ENCODE measurements at regions not wholly inside any gene's neighbourhood (a gene's known extent, or its start where the extent isn't known, plus 50 kb on each side); places are given as distances from the start of the nearest gene placed in this dataset.

DNA sequence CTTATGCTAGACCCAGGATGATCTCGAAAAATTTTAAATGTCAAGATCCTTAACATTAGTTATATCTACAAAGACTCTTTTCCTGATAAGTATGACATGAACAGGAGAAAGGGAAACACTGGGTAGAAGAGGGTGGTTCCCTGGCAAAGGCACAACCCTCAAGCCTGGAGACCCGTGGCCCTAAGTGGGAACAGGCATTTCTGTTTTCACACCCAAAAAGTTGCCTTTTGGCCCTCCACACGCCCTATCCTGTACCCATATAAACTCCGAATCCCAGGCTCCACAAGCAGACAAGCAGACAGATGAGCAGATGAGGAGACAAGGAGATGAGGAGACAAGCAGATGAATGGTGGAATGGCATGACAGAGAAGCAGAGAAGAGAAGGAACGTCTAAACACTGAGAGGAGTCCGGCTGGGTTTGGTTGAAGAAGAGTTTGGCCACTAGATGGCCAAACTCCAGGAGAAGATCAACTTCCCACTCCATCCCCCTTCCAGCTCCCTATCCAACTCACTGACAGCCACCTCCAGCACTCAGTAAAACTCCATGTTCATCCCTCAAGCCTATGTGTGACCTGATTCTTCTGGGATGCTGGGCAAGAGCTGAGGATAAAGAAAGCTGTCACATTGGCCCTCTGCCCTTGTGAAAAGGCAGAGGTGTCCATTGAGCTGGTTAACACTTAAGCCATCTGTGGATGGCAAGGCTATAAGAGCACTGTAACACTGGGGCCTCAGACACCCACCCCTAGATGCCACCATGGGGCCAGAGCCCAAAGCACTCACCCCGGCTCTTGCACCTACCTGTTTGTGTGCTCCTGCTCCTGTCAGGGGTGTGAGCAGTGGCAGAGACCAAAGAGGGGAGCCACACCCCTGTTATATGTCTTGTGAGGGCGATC lies 139.6 kb upstream of the FAM20A start:
- DNase-seq (ENCODE audit: low spot score), result no peak

DNA sequence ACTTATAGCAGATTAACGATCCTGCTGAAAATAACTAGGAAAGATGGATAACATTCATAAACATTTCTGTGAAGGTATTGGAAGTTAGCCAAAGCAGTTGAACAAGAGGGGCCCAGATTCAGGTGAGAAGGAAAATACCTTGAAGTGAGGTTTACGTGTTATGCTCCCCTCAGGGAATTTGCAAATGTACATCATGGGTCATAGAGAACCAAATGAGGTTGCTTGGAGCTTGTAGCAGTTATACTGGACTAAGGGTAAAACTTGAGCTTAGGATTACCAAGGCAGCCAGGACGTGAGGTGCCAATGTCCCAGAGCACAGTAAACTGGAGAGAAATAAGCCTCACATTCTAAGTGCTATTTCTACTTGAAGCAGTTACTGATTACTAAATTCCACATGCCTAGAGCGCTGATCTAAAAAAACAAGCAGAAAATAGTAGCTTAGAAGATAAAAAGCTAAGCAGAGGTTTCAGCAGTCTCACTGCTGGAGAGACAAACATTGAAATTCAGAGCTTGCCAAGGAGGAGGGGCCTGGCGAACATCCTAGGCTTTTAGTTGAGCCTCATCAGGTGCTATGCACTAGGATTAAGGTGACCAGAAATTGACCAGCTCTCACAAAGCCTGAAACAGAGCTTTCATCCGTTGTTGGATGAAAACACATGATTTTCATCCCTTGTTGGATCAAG lies 136.7 kb upstream of the FAM20A start:
- DNase-seq (ENCODE audit: low spot score), result no peak

DNA sequence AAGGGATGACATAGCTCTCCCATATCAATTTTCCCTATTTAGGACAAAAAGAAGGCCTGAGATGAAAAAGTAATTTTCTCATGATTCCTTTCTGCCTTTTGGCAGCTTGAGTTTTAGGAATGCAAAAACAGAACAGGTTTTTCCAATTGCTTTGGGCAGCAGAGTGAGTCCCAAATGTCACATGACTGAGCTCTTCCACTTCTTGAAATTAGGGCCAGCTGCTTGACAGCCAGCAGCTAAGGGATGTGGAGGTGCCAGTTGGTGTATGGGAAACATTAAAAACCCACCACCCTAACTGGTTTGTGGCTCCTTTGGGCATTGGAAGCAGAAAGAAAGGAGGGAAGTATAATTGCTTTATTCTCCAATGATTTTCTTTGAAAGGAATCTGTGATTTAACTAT lies 133.8 kb upstream of the FAM20A start:
- DNase-seq (ENCODE audit: low spot score), result no peak

- DNase-seq (ENCODE audit: low spot score), result no peak
Measured at GRCh38 chr17:68734187-68734900, 133.2 kb upstream of the FAM20A start.

DNA sequence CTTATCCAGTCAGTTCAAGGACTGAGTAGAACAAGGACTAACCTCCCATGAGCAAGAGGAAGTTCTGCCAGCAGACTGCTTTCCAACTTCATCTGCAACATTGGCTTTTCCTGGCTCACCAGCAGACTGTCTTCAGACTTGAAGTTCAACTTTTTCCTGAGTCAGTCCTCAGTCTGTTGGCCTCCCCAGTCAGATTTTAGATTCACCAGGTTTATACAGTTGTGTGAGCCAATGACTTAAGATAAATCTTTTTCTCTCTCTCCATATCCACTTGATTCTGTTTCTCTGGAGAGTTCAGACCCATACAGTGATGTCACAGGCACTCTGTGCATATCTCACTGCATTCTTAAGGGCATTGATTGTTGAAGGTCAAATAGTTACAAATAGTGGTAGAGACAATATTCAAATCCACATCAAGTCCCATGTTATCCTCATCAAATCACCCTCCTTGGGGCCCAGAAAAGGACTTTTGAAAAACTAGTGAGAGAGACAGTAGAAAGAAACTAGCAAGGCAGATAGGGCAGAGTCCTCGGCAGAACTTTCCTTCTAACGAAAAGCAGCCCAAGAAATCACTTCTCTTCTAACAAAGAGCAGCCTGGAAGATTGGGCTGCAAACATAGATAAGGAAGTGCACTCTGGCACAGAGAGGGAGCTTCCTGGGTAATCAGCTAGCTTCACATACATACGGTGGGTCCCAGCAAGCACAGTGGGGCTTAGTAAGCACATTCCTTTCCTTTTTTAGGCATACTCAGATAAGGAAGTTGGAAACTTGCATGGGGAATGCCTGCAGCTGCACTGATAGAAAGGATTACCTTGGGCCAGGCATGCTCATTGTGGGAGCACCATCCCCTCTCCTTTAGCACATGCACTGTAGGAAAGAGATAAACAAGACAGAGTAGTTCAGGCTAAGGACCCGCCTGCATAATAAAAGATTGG lies 132.3 kb upstream of the FAM20A start:
- no peak for DNase-seq (ENCODE audit: low spot score)

DNA sequence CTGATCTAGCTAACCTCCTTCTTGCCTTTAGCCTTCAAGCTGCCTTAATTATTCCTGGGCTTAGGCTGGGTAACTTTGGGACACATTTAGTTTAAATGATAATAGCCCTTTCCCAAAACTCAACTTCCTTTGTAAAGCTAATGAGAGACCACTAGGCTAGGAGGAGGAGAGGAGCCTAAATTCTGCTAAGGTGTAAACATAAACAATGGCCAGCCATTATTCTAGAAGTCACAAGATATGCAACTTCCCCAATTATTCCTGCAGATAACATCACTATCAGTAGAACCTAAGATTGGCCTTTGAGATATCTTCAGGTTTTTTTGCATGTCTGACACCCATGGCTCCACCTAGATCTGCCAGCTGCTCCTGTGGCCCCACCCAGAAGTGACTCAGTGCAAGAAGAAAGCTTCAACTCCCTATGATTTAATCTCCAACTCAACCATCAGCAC lies 131.2 kb upstream of the FAM20A start:
- DNase-seq (ENCODE audit: low spot score), result no peak

DNA sequence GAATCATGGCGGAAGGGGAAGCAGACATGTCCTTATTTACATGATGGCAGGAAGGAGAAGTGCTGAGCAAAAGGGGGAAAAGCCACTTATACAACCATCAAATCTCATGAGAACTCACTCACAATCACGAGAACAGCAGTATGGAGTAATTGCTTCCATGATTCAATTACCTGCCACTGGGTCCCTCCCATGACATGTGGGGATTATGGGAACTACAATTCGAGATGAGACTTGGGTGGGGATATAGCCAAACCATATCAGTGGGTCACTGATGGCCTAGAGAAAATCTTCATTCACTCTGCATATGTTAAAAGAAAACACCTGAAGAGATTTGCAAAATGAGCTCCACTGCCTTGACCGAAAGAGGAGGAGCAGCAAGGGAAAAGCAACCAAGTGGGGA lies 130.3 kb upstream of the FAM20A start:
- no peak for DNase-seq (ENCODE audit: low spot score)

DNA sequence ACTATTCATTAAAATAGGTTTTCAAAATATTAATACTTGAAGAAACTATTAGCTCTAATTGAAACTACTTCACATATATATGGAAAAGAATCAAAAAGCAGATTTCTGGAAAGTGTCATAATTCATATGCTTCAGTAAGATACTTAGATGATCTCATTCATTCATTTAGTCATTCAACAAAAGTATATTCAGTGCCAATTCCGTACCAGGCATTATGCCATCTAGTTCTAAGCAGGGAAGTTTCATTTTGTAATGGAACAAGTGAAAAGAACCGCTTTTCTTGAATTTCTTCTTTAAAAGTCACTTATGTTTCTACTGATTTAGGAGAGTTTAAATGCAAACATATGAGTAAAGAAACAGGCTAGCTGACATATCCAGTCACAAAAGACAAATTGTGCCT lies 118.3 kb upstream of the FAM20A start:
- DNase-seq (ENCODE audit: low spot score), result no peak

DNA sequence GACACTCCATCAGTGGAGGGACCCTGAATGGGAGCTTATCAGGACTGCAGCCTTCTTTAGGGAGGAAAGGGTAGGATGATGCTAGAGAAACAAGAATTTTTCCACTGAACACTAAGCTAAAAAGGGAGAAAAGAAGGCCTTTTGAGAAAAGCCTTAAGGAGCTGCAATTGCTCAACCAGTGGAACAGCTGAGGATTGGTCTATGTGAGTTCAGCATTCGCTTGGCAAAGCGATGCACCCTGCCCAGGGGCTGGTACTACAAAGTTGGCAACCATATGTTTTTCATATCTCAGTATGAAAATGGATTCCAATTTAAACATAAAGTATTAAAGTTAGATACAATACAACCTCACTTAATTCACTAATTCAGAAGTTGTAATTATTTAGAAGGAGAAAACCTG lies 117.8 kb upstream of the FAM20A start:
- no peak for DNase-seq (ENCODE audit: low spot score)

- DNase-seq (ENCODE audit: low spot score), result no peak
Measured at GRCh38 chr17:68718465-68718864, 117.3 kb upstream of the FAM20A start.

GRCh38 chr17:68714676-68715075 lies 113.5 kb upstream of the FAM20A start:
- DNase-seq (ENCODE audit: low spot score), result no peak

GRCh38 chr17:68711858-68712257 lies 110.7 kb upstream of the FAM20A start:
- DNase-seq (ENCODE audit: low spot score), result no peak

DNA sequence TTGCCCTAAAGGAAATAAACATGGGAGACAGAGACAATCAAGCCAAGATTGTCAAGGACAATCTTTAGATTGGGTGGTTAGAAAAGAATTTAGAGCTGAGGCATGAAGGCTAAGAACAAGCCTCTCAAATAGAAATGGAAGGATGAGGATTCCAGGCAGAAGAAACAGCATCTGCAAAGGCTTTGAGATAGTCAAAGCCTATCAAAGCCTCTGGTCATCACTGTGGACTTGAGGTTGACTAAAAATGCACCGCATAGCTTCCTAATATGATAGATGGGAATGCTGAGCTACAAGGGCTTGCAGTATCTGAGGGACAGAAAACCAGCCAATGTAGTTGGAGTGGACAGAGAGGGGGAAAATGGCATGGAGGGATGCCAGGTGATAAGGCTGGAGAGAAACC lies 109.8 kb upstream of the FAM20A start:
- no peak for DNase-seq (ENCODE audit: low spot score)

GRCh38 chr17:68710035-68710780 lies 109.0 kb upstream of the FAM20A start:
- DNase-seq (ENCODE audit: low spot score), result no peak

- no peak for DNase-seq (ENCODE audit: low spot score)
Measured at GRCh38 chr17:68709461-68709860, 108.3 kb upstream of the FAM20A start.

DNA sequence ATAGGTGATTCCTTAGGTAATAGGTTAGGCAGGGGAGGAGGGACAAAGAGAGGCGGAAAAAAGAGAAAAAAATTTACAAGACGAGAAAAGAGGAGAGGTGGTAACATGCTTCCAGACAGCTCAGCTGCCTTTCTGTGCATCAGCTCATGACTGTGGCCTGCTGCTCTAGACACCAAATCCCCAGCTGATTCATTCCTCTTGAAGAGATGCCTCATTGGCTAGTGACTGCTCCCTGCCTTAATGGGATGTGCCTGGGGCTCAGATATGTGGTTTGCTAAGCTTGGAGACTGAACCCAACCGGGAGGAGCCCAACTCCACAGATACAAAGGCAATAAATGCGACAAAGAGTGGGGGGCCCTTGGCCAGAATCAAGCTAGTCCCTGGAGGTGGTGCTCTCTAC lies 105.9 kb upstream of the FAM20A start:
- DNase-seq (ENCODE audit: low spot score), result no peak

GRCh38 chr17:68706356-68706920 lies 105.3 kb upstream of the FAM20A start:
- no peak for DNase-seq (ENCODE audit: low spot score)

GRCh38 chr17:68705714-68706076 lies 104.5 kb upstream of the FAM20A start:
- DNase-seq (ENCODE audit: low spot score), result no peak

- DNase-seq (ENCODE audit: low spot score), result no peak
Measured at GRCh38 chr17:68704871-68705713, 103.9 kb upstream of the FAM20A start.

GRCh38 chr17:68701046-68701445 lies 99.9 kb upstream of the FAM20A start:
- no peak for DNase-seq (ENCODE audit: low spot score)
